RCC 7860 (cell line): ENCODE measurements at regions not wholly inside any gene's neighbourhood (a gene's known extent, or its start where the extent isn't known, plus 50 kb on each side); places are given as distances from the start of the nearest gene placed in this dataset.

Source experiments
- DNase-seq: peaks from one replicate; pipeline ENCODE4 v3.0.0-alpha.2; 2015; ENCODE audit warnings: low spot score
- FAIRE-seq: peaks from 2 replicates; lab custom pipeline; 2012; peaks lifted over from hg19 to GRCh38; lab: Jason Lieb, UNC

GRCh38 chr20:63128956-63129355 lies 87.0 kb downstream of the YTHDF1 start:
- no peak for FAIRE-seq

GRCh38 chr20:63128367-63128766 lies 87.6 kb downstream of the YTHDF1 start:
- FAIRE-seq (no peak), DNase-seq (no peak)

More at GRCh38 chr20:63128956-63129355, 87.0 kb downstream of the YTHDF1 start:
- no peak for DNase-seq

- FAIRE-seq (no peak), DNase-seq (no peak)
Measured at GRCh38 chr20:63127700-63128364, 88.1 kb downstream of the YTHDF1 start.

GRCh38 chr20:63126876-63127699 lies 88.8 kb downstream of the YTHDF1 start:
- FAIRE-seq (no peak), DNase-seq (no peak)

GRCh38 chr20:63125838-63126601 lies 89.9 kb downstream of the YTHDF1 start:
- FAIRE-seq (no peak), DNase-seq (no peak)

- FAIRE-seq, result no peak
- no peak for DNase-seq
Measured at GRCh38 chr20:63125581-63125837, 90.4 kb downstream of the YTHDF1 start.

- DNase-seq (no peak), FAIRE-seq (no peak)
Measured at GRCh38 chr20:63124782-63125580, 91.0 kb downstream of the YTHDF1 start.

GRCh38 chr20:63124092-63124781 lies 91.7 kb downstream of the YTHDF1 start:
- no peak for FAIRE-seq
- no peak for DNase-seq

GRCh38 chr20:63123331-63123741 lies 92.6 kb downstream of the YTHDF1 start:
- FAIRE-seq (no peak), DNase-seq (no peak)

GRCh38 chr20:63122626-63123025 lies 93.3 kb downstream of the YTHDF1 start:
- DNase-seq (no peak), FAIRE-seq (no peak)

- DNase-seq (no peak), FAIRE-seq (no peak)
Measured at GRCh38 chr20:63121749-63122405, 94.1 kb downstream of the YTHDF1 start.

- no peak for DNase-seq
- FAIRE-seq, result no peak
Measured at GRCh38 chr20:63121246-63121645, 94.7 kb downstream of the YTHDF1 start.

- FAIRE-seq (no peak), DNase-seq (no peak)
Measured at GRCh38 chr20:63120808-63121090, 95.2 kb downstream of the YTHDF1 start.

GRCh38 chr20:63119963-63120807 lies 95.7 kb downstream of the YTHDF1 start:
- FAIRE-seq (no peak), DNase-seq (no peak)

GRCh38 chr20:63119121-63119962 lies 96.6 kb downstream of the YTHDF1 start:
- no peak for DNase-seq
- no peak for FAIRE-seq

- DNase-seq (no peak), FAIRE-seq (no peak)
Measured at GRCh38 chr20:63118303-63119120, 97.4 kb downstream of the YTHDF1 start.

GRCh38 chr20:63117661-63118302 lies 98.1 kb downstream of the YTHDF1 start:
- no peak for DNase-seq
- no peak for FAIRE-seq
